WI38 (cell line): ENCODE measurements at regions not wholly inside any gene's neighbourhood (a gene's known extent, or its start where the extent isn't known, plus 50 kb on each side); places are given as distances from the start of the nearest gene placed in this dataset.
"Not testable (repeated sequence)": the region's sequence is repeated elsewhere in the genome, so short reads cannot be mapped to it uniquely, and the experiment has no call there.

ENCODE experiments used
- H3K4me3 ChIP-seq: 2 replicates; pipeline ENCODE4 v1.5.1; 2011; ENCODE audit warnings: low read depth, mild to moderate bottlenecking, control low read depth, low read length
- TF ChIP-seq, protein P1 (sequence below): IDR thresholded peaks from 2 replicates; pipeline ENCODE4 v1.5.1; 2012; ENCODE audit warnings: low read depth, mild to moderate bottlenecking, control low read depth, low read length

GRCh38 chr5:72705178-72705577, 111.3 kb upstream of the TNPO1 start:
- H3K4me3 ChIP-seq, result no peak overlapping the region
- TF ChIP-seq, protein P1, sequence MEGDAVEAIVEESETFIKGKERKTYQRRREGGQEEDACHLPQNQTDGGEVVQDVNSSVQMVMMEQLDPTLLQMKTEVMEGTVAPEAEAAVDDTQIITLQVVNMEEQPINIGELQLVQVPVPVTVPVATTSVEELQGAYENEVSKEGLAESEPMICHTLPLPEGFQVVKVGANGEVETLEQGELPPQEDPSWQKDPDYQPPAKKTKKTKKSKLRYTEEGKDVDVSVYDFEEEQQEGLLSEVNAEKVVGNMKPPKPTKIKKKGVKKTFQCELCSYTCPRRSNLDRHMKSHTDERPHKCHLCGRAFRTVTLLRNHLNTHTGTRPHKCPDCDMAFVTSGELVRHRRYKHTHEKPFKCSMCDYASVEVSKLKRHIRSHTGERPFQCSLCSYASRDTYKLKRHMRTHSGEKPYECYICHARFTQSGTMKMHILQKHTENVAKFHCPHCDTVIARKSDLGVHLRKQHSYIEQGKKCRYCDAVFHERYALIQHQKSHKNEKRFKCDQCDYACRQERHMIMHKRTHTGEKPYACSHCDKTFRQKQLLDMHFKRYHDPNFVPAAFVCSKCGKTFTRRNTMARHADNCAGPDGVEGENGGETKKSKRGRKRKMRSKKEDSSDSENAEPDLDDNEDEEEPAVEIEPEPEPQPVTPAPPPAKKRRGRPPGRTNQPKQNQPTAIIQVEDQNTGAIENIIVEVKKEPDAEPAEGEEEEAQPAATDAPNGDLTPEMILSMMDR, result no peak

- TF ChIP-seq, protein P1, result no peak
- H3K4me3 ChIP-seq, result no peak overlapping the region
Measured at GRCh38 chr5:72703876-72704275, 112.6 kb upstream of the TNPO1 start.

GRCh38 chr5:72702881-72703434, 113.5 kb upstream of the TNPO1 start:
- TF ChIP-seq, protein P1, result no peak
- no peak overlapping the region for H3K4me3 ChIP-seq

GRCh38 chr5:72702105-72702504, 114.4 kb upstream of the TNPO1 start:
- not testable (repeated sequence) for H3K4me3 ChIP-seq

GRCh38 chr5:72698481-72698880, 118.0 kb upstream of the TNPO1 start:
- H3K4me3 ChIP-seq, result no peak overlapping the region
- TF ChIP-seq, protein P1, result no peak

DNA sequence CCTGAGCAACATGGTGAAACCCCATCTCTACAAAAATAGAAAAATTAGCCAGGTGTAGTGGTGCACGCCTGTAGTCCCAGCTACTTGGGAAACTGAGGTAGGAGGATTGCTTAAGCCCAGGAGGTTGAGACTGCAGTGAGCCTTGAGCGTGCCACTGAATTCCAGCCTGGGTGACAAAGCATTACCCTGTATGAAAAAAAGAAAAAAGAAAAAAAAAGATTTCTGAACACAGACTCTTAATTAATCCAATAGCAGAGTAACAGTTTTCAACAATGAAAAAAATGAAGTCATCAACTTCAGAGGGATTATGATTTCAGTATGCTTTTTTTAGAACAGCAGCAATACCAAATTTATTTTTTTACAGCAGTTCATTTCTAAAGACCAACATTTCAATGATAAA, 118.8 kb upstream of the TNPO1 start:
- TF ChIP-seq, protein P1, result no peak
- no peak overlapping the region for H3K4me3 ChIP-seq

DNA sequence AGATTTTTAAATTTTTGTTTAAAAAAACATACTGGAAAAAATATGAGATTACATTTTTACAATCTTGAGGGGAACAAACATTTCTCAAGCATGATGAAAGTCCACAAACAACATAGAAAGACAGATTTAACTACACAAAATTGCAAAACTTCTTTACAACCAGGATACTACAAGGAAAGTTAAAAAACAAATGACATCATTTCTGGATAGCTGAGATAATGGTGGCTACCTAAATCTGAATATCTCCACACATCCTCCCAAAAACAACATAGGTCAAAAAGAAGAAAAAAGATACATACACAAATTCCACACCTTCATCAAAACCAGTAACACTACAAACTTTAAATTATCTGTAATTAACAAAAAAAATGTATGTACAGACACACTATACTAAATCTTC, 120.8 kb upstream of the TNPO1 start:
- H3K4me3 ChIP-seq, result no peak overlapping the region
- TF ChIP-seq, protein P1, result no peak

GRCh38 chr5:72694856-72695255, 121.6 kb upstream of the TNPO1 start:
- TF ChIP-seq, protein P1, result no peak

More at GRCh38 chr5:72694856-72695255, 121.6 kb upstream of the TNPO1 start:
- no peak overlapping the region for H3K4me3 ChIP-seq
